ENCODE measurements at regions not wholly inside any gene's neighbourhood (a gene's known extent, or its start where the extent isn't known, plus 50 kb on each side); places are given as distances from the start of the nearest gene placed in this dataset.

DNA sequence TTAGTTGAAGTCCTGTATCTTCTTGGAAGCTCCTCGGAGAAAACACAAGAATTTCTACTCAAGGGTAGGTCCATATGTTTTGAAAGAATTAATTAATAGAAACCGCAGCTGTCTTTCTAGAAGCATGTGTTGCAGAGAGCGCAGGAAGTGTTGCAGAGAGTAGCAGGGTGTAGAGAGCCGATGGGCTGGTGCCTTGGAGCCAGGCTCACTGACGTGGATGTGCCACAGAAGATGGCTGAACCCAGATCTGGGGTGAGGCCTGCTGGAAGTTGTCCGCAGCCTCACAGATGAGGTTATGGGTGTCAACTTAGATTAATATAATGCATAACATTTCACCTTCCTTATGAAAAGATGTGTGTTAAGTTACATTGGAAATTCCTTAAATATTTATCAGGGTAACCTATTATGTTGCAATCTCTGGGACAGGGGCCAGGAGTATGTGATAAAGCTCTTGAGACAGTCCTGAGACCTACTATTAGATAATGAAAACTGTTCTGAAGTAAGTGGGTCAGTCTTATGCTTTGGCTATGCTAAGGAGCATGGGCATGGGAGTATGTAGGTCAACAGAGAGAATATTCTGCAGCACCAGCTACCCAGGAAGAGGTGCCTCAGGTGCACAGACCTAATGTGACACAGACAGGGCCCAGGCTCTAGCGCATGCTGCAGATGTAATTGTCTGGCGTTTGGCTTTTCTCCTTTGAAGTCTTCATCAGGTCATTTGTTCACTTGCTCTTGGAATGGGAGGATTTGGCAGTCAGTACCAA lies 973.3 kb downstream of the BCL11B start:
- no peak for DNase-seq (ENCODE audit: low read depth)

DNA sequence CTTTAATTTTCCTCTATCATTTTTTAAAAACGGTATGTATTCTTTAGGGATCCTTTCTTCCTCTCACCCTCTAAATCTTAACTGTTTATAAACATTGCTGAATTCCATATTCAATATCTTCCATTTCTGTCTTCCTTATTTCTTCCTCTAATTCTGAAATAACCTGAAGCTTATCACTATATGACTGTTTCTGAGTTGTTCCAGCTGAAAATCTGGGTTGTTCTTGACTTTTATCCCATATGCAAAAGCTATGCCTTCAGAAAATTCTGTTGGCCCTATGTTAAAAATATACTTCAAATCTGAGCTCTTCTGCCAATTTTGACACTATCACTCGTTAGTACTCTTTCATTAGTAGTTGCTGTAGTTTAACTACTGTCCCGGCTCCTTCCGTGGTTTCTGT lies 970.3 kb downstream of the BCL11B start:
- no peak for DNase-seq (ENCODE audit: low read depth)

DNA sequence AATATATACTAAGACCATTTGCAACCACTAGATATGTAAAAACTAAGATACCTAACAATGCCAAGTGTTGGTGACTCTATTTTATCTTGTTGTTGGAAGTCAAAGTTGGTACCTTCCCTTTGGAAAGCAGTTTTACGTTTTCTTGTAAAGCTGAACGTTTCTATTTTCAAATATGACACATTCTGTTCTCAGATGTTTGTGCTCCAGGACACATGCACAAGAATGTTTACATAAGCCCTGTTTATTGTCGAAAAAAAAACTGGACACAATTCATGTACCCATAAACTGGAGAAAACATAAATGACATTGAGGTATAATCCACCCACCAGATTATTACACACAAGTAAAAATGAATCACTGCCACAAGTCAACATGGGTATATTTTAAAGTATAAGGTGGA lies 967.4 kb downstream of the BCL11B start:
- no peak for DNase-seq (ENCODE audit: low read depth)

DNA sequence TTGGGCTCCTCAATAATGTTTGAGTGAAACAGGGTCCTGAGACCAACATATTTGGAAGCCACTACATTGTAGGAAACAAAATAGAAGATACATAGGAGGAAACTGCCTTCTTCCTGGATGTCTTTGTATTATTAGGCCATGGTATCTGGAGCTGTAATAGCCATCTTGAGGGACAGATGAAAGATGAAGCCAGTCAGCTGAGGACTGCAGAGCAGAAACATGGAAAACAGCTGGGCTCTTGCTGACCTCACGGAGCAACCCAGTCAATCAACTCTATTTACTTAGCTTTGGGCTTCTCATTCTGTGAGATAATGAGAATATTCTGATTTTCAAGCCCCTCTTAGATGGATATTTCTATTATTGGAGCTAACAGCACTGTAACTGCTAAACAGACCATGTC lies 962.4 kb downstream of the BCL11B start:
- no peak for DNase-seq (ENCODE audit: low read depth)

DNA sequence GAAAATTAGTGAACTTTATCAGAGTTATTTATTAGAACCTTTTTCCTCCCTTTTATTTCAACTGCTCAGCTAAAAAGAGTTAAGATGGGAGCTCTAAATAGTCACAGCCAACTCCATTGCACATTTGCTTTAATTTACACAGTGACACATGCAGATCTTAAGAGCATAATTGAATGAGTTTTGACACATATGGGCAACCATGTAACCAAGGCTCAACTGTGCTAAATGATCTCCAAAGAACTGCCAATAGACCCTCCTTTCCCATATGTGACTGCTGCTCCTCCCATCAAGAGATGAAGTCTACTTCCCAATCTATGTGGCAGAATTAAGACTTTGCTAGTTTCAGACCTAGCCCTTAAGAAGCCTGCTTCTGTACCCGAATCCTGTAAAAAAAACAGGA lies 960.0 kb downstream of the BCL11B start:
- DNase-seq (ENCODE audit: low read depth) = no peak

DNA sequence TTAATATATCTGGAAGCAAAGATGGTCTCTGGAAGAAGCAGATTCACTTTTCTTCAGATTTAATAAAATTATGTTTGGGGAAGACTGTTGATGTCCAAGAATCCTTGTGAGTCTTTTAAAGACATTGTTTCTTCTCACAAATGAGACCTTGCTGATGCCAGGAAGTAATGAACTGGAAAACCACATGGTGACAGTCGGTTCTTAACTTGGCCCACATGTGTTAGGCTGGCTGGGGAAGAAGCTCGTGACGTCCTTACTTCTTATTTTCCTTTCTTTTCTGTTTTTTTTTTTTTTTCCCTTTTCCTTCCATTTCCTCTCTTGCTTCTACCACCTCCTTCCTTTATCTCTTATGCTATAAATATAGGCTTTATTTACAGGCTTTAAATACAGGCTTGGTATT lies 950.2 kb downstream of the BCL11B start:
- DNase-seq (ENCODE audit: low read depth) = no peak

DNA sequence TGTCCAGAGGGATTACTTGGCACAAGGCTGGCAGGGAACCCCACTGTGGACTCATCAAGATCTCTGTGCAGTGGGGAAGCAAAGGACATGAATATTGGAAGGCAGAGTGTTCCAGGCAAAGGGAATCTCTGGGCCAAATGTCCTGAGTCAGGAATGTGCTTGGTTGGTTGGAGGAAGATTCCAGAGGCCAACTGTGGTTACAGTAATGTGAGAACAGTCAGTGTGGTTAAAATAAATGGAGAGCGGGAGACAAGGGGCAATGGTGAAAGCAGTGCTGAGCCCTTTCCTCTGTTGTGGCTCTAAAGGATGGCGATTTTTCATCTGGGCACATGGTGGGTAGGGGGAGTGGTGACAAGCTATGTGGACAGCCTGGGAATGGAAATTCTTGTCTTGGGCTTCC lies 948.2 kb downstream of the BCL11B start:
- DNase-seq (ENCODE audit: low read depth) = no peak

DNA sequence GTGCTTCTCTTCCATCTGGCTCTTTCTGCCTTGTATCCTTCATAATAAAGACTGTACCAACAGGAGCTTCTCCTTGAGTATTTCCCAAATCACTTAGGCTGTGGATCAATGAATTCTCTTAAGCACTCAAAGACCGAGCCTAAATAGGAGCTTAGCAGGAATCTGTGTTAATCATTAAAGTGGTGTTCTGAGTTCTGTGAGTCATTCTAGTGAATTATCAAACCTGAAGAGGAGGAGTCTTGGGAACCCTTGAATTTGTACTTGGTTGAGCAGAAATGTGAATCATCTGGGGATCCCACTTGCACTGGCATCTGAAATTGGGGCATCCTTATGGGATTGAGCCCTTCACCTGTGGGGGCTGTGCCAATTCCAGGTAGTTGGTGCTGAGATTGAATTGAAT lies 946.2 kb downstream of the BCL11B start:
- no peak for DNase-seq (ENCODE audit: low read depth)

DNA sequence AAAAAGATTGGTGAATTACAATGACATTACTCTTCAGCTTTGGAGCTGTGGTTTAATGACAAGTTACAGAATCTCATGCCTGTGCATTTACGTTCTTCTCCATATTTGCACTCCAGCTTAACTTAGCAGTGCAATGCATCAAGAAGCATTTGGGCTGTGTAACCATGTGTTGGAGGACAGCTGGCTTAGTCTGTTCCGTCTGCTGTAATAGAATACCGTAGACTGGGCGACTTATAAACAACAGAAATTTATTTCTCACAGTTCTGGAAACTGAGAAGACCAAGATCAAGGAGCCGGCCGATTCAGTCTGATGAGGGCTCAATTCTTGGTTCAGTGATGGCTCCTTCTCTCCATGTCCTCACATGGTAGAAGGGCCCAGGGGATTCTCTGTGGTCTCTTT lies 943.5 kb downstream of the BCL11B start:
- no peak for DNase-seq (ENCODE audit: low read depth)

DNA sequence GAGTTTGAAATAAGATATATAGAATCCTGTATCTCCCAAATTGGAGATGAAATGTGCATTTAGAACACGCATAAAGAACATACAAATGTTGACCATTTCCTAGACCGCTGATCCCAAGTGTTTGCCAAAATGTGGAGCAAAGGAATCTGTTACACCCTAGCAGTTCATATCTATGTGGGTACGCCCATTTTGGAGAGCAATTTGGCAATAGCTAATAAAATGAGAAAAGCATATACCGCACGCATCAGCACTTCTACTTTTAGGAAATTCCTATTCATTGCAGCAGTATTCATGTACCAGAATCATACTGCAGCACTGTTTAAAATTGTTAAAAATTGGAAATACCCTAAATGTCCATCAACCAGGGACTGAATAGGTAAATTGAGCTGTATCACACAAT lies 937.8 kb downstream of the BCL11B start:
- no peak for DNase-seq (ENCODE audit: low read depth)

DNA sequence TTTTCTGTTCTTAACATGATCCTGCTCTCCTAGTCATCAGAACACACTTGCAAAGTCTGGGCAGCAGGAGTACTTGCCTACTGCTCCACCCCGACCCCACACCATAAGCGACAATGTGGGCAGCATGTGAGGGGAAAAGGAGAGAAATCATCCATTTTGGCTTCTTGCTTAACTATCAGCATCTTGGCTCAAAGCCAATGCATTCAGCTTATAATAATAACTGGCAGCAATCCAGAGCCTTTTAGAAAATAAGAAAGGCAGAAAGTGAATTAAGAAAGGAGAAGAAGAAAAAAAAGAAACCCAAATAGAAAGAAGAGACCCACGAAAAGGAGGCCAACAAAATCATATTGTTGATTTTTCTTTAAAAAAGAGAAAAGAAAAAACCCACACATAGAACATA lies 930.8 kb downstream of the BCL11B start:
- no peak for DNase-seq (ENCODE audit: low read depth)

DNA sequence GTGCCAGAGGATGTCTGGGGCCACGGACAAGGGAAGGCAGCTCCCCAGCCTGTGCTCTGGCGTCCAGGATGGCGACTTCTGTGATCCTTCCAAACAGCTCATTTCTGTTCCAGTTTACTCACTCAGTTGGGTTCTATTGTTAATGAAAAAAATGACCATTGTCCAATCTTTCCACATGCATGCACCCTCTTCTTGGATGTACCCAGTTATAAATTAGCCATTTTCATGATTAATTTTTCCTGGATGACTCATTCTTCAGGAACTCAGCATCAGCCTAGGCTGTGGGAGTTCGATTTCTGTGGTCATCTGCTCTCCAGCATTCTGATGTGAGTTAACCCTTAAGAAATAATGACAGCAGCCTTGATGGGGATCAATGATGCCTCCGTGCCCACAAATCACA lies 926.8 kb downstream of the BCL11B start:
- no peak for DNase-seq (ENCODE audit: low read depth)

DNA sequence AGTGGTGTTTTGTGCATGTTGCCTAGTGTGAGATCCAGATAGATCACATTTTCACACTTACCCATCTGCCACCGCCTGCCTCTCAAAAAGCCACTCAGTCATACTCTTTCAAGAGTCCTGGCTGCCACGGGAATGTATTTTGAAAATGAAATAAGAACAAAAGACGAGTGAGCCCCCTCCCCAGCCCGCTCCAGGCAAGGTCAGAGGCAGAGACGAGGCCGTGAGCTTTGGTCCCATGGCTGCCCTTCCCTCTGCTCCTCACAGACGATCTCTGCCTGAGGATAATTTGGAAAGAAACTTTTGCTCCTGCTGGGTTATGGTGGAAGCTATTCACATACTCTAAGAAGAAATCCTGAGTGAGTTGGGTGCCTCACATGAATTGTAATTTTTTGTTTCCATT lies 924.3 kb downstream of the BCL11B start:
- DNase-seq (ENCODE audit: low read depth) = no peak

DNA sequence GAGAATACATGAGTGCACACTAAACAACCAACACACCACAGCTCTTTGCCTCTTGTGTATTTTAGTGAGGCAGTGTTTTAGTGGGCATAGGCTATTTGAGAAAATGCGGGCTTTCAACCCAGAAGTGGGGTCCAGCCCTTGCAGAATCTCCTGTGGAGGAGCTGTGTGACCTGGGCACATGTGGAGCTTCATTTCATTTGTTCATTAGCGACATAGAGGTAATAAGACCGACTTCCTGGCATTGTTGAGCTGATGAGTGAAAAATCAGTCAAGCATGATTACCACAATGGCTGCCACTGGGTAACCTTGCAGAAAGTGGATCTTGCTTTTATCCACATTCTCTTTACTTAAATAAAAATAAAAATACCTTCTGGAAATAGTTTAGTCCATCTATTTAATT lies 923.5 kb downstream of the BCL11B start:
- no peak for DNase-seq (ENCODE audit: low read depth)

DNA sequence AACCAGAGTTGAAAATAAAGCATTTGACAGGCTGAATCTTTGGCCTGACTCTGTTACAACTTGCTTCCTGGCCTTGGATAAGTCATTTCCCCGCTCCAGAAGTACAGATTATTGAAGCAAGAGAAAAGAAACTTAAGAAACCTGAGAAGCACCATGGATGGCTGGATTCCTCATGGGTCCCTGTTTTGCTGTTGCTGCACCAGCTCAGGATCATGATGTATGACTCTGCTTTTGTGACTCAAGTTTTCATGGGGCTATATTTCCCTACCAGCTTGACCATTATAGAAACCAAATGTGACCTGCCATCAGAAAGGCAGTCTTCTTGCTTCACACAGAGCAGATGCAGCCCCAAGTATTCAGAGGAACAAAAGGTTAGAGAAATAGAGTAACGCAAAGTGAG lies 921.8 kb downstream of the BCL11B start:
- no peak for DNase-seq (ENCODE audit: low read depth)

DNA sequence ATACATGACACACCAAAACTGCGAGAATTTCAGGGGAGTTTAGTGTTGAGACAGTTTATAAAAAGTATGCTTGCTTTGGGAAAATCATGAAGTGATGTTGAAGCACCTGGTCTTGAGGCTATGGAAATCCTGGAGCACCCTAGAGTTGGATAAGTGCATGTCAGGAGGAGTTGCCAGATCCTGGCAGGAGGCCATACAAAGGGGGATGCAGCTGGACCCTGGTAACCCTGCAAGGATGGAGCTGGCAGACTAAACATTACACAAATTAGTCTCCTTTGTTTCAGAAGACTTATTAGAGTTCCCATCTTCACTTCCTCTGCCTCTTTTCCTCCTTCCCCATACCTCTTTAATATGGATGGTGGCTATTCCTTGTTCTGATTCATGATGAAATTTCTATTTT lies 907.0 kb downstream of the BCL11B start:
- no peak for DNase-seq (ENCODE audit: low read depth)

DNA sequence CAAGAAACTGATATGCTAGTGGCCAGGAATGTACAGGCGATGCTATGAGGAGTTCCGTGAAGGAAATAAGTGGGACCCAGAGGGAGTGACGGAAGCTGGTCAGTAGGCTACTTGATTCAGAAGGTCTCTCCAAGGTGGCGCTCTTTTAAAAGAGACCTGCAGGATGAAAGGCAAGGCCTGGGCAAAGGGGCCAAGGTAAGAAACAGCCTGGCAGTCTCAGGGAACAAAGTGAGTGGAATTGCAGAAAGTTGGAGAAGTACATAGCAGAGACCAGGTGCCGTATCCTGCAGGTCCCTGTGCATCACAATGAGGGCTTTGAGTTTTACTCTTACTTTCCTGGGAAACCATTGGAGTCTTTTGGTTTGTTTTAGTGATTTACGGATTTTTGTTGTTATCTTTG lies 905.6 kb downstream of the BCL11B start:
- no peak for DNase-seq (ENCODE audit: low read depth)

DNA sequence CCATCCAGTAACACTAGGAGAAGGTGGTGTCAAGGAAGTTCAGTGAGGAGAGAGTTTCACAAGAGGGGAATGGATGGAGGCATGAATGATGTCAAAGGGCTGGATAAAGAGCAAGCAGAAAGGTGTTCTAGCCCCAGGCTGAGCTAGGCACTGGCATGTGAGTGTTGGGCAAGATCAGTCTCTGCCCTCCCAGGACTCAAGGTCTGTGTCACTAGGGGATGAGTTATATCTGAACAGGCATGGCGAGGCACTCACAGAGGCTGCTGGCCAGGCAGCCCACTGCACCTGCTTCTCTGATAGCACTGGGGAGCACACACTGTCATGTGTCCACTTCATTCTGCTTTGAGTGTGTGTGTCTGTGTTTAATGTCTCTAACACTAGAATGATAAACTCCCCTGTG lies 903.8 kb downstream of the BCL11B start:
- DNase-seq (ENCODE audit: low read depth) = no peak

DNA sequence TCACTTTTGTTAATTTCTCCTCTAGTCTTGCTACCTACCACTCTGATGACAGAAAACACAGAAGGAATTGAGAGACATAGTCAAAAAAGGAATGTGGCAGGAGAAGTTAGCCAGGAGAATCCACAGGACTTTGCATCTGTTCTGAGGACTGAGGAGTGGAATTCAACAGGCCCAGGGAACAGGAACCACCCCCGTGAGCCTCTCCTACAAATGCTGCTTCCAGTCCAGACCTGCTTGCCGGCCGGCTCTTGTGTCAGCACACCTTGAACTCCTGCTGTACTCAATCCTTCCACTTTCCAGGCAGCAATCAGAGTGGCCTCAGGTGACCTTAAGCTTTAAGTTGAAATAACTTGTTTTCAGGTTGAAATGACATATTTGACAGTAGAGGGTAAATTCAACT lies 903.1 kb downstream of the BCL11B start:
- no peak for DNase-seq (ENCODE audit: low read depth)

DNA sequence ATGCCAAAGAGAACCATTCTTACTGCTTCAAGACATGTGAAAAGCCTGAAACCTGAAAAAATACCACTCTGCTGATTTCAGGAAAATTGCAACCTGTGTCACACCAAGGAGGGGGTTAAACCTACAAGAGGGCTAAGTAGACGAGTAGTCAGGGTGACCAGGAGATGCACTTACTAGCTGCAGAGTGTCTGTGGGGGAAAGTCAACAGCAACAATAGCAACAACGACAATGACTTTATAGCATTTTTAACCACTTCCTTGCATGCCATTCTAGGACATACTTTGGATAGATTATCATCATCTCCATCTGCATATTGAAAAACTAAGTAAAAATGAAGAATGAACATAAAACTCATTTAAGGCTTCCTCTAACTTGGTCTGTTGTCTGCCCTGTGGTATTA lies 902.7 kb downstream of the BCL11B start:
- DNase-seq (ENCODE audit: low read depth) = no peak

DNA sequence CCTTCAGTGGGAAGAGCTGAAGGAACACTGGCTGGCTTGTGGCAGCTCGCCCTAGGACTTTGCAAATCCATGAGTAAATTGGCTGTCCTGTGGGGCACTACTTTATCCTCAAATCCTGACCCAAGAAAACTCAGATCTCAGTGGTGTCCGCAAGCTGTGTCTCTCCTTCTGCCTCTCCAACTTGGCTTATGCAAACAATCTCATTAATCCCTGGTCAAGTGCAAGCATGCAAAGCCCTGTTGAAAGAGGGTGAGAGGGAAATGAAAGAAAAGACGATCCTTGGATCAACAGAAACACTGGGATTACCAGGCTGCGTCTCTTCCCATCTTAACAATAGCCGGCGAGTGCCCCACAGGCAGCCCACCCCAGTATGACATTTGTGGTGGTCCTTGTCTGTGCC lies 901.6 kb downstream of the BCL11B start:
- no peak for DNase-seq (ENCODE audit: low read depth)

DNA sequence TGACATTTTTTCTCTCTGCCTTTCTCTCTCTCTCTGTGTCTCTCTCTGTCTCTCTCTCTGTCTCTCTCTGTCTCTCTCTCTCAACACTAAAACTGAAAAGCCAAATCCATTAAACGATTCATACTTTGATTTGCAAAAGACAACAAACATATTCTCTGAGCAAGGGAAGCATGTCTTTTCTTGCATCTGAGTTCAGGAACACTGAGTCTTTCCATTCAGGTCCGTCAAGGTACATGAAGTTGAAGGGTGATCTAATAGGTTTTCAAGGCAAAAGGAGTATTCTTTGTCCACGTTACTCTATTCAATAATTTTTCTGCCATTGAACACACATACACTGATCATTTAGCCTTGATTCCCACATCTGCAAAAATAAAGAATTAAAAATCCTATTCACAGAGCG lies 900.9 kb downstream of the BCL11B start:
- DNase-seq (ENCODE audit: low read depth) = no peak

DNA sequence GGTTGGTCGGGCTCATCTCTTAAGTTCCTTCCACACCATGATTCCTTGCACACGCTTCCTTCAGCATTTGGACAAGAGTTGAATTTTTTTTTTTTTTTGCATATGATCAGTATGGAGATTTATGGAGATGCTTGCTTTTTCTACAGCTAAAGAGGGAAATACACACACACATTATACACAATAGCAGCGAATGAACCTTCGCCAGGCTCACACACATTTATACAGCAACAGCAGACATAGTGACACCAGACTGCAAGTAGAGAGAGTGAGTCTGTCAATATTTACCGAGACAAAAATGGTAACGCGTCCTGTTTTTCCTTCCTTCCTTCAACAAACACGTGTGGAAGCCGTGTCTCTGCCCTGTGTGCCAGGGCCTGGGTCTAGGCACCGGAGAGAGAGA lies 897.9 kb downstream of the BCL11B start:
- no peak for DNase-seq (ENCODE audit: low read depth)

DNA sequence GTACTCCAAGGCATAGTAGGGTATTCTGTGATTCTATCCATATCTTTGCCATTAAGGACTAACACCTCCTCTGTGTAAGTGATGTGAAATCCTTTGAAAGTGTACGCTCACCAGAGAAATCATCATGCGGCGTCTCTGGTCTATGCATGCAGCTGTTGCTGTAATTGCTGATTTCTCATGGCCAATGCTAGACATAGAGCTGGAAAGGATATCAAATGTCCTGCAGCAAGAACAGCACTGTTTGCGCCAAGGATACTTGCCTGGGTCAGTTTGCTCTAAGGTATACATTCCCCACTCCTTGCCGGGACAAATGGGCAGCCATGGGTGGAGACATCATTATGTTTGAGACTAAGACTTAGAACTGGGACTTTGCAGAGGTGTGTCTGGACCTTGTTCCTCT lies 896.4 kb downstream of the BCL11B start:
- DNase-seq (ENCODE audit: low read depth) = no peak

DNA sequence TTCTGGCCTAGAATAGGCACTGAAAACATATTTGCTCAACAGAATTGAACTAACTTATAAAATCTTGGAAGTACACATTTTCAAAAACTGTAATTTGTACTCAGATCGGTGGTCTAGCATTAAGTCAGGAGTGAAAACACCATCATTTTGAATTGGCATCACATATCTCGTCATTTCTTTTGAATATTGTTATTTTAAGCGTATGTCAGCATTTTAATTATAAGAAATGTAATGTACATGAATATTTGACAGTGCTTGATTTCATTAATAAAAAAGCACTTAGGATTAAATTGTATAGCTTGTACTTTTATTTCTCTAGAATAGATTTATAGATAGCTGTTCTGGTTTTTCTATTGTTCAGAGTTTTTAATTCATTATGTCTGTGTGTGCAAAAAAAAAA lies 892.2 kb downstream of the BCL11B start:
- DNase-seq (ENCODE audit: low read depth) = no peak

Data from stimulated activated CD8-positive, alpha-beta memory T cell treated with anti-CD3 and anti-CD28 coated beads, Interleukin-4, amount 100 ng/mL, for 24 hours (primary cell).